Activated T-cell treated with anti-CD3 and anti-CD28 coated beads, Interleukin-2, amount 50 U/mL, for 24 hours (primary cell): ENCODE measurements at regions not wholly inside any gene's neighbourhood (a gene's known extent, or its start where the extent isn't known, plus 50 kb on each side); places are given as distances from the start of the nearest gene placed in this dataset.
"Not testable (repeated sequence)": the region's sequence is repeated elsewhere in the genome, so short reads cannot be mapped to it uniquely, and the experiment has no call there.

Experiments
- DNase-seq: peaks from one replicate; pipeline ENCODE4 v3.0.0-alpha.2; 2020
- H3K27ac Mint-ChIP-seq: 2 replicates; pipeline ENCODE4 v1.8.0; 2020; ENCODE audit warnings: mild to moderate bottlenecking, mixed read lengths
- H3K27me3 Mint-ChIP-seq: 2 replicates; pipeline ENCODE4 v1.8.0; 2020; ENCODE audit warnings: mixed read lengths
- H3K36me3 Mint-ChIP-seq: 2 replicates; pipeline ENCODE4 v1.8.0; 2020; ENCODE audit warnings: low read depth, mixed read lengths
- H3K4me1 Mint-ChIP-seq: 2 replicates; pipeline ENCODE4 v1.8.0; 2020; ENCODE audit warnings: low read depth, mixed read lengths
- H3K4me3 Mint-ChIP-seq: 2 replicates; pipeline ENCODE4 v1.8.0; 2020; ENCODE audit warnings: mild to moderate bottlenecking, moderate library complexity, mixed read lengths
- H3K9me3 Mint-ChIP-seq: 2 replicates; pipeline ENCODE4 v1.8.0; 2020; ENCODE audit warnings: mixed read lengths

- Mint-ChIP-seq H3K27me3 (peaks cover 2% of the 10 kb centered on the region), H3K4me1 (no peaks in the 10 kb centered on the region), H3K9me3 (peaks cover 18% of the 10 kb centered on the region), H3K27ac (no peak overlapping the region), H3K4me3 (no peak overlapping the region), H3K36me3 (no peaks in the 10 kb centered on the region)
- no peak for DNase-seq
These were observed 167.6 kb downstream of the THBS2 start for GRCh38 chr6:169086020-169086419.

DNA sequence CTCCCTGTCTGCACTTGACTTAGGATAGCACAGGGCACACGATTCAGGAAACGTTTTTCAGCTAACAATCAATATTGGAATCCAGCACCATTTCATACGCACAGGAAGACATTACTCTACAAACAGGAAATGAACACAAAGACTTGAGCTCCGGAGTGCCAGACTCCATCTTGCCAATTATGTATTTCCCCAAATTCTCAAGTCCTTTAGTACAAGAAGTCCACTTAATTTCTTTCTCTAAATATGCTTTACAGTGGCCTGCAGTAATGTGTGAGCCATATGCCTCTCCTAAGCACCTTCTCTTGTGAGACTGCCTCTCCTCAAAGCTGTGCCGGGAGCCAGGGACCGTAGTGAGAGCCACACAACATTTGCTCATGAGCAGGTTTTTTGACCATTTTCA, 168.2 kb downstream of the THBS2 start:
- H3K9me3 Mint-ChIP-seq: peaks cover 13% of the 10 kb centered on the region
- no peaks in the 10 kb centered on the region for H3K4me1 Mint-ChIP-seq

GRCh38 chr6:169084557-169084956, 169.1 kb downstream of the THBS2 start:
- not testable (repeated sequence) for H3K27ac Mint-ChIP-seq, H3K4me1 Mint-ChIP-seq, H3K27me3 Mint-ChIP-seq, H3K9me3 Mint-ChIP-seq, DNase-seq, H3K36me3 Mint-ChIP-seq, H3K4me3 Mint-ChIP-seq

More for the DNA sequence above, 168.2 kb downstream of the THBS2 start:
- Mint-ChIP-seq H3K27me3 (peaks cover 2% of the 10 kb centered on the region), H3K36me3 (no peaks in the 10 kb centered on the region), H3K27ac (no peak overlapping the region), H3K4me3 (no peak overlapping the region)
- no peak for DNase-seq

DNA sequence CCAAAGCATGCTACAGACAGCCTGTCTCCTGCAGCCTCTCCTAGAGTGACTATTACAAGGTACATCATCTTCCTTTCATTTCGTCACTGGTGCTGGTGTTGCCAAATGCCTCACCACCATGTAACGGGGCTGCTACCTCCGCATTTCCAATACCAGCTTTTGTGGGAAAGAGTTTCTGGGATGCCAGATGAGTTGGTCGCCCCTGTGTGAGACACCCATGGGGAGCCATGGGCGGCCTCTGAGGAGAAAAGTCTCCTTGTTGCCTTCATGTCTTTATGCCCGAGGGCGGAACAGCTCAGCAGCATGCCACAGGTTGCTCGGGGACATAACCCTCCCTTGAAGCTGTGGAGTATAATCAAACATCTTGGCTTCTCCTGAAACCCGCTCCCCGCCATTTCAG, 169.6 kb downstream of the THBS2 start:
- H3K36me3 Mint-ChIP-seq: no peaks in the 10 kb centered on the region
- no peak for DNase-seq
- H3K27ac Mint-ChIP-seq: no peak overlapping the region
- H3K27me3 Mint-ChIP-seq: peaks cover 2% of the 10 kb centered on the region
- no peak overlapping the region for H3K4me3 Mint-ChIP-seq
- no peaks in the 10 kb centered on the region for H3K4me1 Mint-ChIP-seq
- peaks cover 2% of the 10 kb centered on the region for H3K9me3 Mint-ChIP-seq

DNA sequence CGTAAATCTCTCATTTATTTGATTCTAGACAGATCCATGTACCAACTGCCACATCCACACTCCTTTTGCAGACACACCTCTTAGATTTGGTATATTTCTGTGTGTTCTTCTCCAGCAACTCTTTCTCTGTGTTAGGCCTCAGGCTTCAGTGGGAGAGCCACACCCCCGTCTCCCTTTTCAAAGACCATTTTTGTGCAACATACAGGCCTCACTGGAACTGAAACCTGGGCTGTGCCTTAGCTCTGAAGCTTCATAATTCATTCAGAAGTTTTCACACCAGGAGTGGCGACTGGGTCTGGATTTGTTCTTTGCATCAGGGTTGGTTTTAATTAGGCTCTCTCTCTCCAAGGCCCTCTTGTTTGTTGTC, 170.2 kb downstream of the THBS2 start:
- no peak for DNase-seq
- H3K27me3 Mint-ChIP-seq: peaks cover 2% of the 10 kb centered on the region
- no peaks in the 10 kb centered on the region for H3K4me1 Mint-ChIP-seq
- no peaks in the 10 kb centered on the region for H3K36me3 Mint-ChIP-seq
- H3K4me3 Mint-ChIP-seq: no peak overlapping the region
- no peaks in the 10 kb centered on the region for H3K9me3 Mint-ChIP-seq
- H3K27ac Mint-ChIP-seq: no peak overlapping the region

DNA sequence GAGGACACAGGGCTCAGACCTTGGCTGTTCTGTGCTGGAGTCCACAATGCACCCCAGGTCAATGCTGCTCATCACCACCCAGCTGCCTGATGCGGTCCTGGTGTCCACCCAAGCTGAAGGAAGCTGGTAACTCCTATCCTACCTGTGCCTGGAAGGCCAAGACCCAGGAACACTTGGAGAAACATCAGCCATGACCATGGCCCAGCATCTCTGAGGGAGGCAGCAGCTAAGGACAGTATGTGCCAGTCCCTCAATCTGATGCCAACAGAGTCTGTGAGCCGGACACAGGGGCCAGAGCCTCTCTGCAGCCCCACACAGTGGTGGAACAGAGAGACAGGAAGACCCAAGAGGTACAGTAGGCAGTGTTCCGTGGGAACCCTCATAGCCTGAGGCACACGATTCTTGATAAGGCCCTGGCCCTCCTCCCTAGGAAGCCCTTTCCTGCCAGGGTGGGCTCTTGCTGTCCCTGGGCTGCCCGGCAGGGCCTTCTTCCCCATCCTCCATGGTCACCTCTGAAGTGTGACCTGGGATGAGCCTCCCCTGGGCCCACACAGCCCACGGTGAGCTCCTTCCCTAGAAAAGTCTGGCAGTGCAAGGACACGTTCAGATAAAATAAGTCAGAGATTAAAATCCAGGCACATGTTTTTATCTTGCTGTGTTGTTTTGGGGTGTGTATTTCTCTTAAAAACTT, 170.7 kb downstream of the THBS2 start:
- Mint-ChIP-seq H3K27ac (no peak overlapping the region), H3K9me3 (no peaks in the 10 kb centered on the region), H3K4me1 (no peaks in the 10 kb centered on the region), H3K4me3 (no peak overlapping the region), H3K36me3 (no peaks in the 10 kb centered on the region), H3K27me3 (peaks cover 2% of the 10 kb centered on the region)
- no peak for DNase-seq

GRCh38 chr6:169082093-169082492, 171.6 kb downstream of the THBS2 start:
- Mint-ChIP-seq H3K27ac (no peak overlapping the region), H3K27me3 (peaks cover 2% of the 10 kb centered on the region), H3K9me3 (no peaks in the 10 kb centered on the region), H3K4me1 (no peaks in the 10 kb centered on the region), H3K36me3 (no peaks in the 10 kb centered on the region), H3K4me3 (no peak overlapping the region)
- DNase-seq: no peak

GRCh38 chr6:169081248-169081647, 172.4 kb downstream of the THBS2 start:
- peaks cover 5% of the 10 kb centered on the region for H3K27me3 Mint-ChIP-seq
- no peaks in the 10 kb centered on the region for H3K4me1 Mint-ChIP-seq
- H3K27ac Mint-ChIP-seq: no peak overlapping the region
- H3K4me3 Mint-ChIP-seq: no peak overlapping the region
- DNase-seq: no peak
- no peaks in the 10 kb centered on the region for H3K9me3 Mint-ChIP-seq
- H3K36me3 Mint-ChIP-seq: no peaks in the 10 kb centered on the region

DNA sequence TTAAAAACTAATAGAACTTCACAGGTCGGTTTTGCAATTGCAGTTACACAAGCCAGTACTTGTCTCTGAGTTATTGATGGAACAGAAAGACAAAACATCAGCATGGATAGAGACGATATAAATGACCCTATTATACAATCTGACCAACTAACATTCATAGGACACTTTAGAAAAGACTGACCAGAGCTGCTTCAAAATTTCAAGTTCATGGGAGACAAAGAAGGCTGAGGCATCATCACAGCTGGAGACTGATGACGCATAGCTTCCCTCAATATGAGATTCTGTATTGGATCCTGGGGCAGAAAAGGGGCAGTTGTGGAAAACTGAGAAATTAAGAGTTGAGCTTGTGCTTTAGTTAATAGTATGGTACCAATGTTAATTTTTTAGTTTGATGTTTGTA, 174.0 kb downstream of the THBS2 start:
- Mint-ChIP-seq H3K4me3 (no peak overlapping the region), H3K4me1 (no peaks in the 10 kb centered on the region), H3K27me3 (peaks cover 5% of the 10 kb centered on the region), H3K27ac (no peak overlapping the region), H3K36me3 (no peaks in the 10 kb centered on the region), H3K9me3 (no peaks in the 10 kb centered on the region)
- no peak for DNase-seq

DNA sequence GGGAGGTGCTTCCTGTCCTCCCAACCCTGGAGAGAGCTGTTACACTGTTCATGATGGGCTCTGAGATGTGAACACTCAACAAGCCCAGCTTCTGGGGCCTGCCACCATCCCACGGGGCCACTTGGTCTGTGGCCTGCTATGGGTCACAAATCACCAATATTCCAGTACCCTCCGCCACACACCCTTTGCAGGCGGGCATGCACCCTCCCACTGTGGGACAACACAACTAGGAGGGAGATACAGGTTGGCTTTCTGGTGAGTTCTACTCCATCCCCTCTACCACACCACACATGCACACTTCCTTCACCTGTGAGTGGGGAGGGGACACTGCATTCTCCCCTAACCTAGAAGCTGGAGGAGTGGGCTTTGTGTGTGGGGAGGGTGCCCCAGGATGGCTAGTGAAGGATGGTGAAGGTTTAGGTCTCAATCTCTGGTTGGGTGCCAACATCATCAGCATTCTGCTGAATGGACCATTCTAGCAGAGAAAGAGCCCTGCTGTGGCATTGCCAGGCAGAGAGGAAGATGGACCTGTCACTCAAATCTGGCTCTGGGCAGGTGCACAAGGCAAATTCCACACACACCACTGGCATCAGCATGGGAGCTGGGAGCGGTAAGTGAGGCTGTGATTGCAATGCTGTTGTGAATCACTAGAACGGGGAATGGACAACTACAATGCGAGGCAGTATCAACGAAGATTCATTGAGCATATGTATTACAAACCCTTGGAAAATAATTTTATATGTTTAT, 175.1 kb downstream of the THBS2 start:
- Mint-ChIP-seq H3K4me3 (no peak overlapping the region), H3K27ac (no peak overlapping the region), H3K9me3 (no peaks in the 10 kb centered on the region), H3K4me1 (no peaks in the 10 kb centered on the region), H3K36me3 (no peaks in the 10 kb centered on the region), H3K27me3 (peaks cover 5% of the 10 kb centered on the region)
- DNase-seq: no peak

DNA sequence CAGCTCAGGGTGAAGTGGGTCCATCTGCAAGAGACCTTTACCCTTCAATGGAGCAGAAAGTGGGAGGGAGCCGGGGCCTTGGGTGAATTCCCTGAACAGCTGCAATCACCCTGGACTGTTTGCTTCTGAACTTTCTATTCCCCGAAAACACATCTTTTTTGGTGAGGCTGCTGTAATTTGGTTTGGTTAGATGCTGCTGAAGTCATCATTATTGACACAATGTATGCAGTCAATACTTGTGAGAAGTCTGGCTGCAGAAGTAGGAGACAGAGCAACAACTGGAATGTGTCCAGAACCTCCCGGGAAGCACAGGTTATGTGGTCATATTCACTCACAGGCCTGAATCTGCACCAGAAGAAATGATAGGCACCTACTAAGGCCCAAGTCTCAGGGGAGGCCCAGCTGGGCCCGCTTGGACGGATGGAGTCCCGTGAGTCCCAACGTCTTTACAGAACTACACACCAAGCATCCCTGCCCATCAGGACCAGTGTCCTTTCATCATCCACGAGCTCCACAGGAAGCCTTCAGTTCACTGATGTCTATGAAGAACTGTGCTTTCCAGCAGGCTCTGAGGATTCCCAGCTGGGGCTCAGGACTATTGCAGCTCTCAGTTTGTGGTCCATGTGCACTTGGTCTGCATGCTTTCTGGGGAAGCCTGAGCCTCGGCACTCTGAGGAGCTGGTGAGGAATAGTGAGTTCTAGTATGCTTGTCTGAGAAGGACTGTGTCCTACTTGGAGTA, 177.6 kb downstream of the THBS2 start:
- no peak for DNase-seq
- no peak overlapping the region for H3K27ac Mint-ChIP-seq
- no peak overlapping the region for H3K4me3 Mint-ChIP-seq
- H3K4me1 Mint-ChIP-seq: no peaks in the 10 kb centered on the region
- H3K36me3 Mint-ChIP-seq: no peaks in the 10 kb centered on the region
- H3K27me3 Mint-ChIP-seq: peaks cover 11% of the 10 kb centered on the region
- no peaks in the 10 kb centered on the region for H3K9me3 Mint-ChIP-seq

- Mint-ChIP-seq H3K27me3 (peaks cover 11% of the 10 kb centered on the region), H3K36me3 (no peaks in the 10 kb centered on the region), H3K4me3 (no peak overlapping the region), H3K9me3 (no peaks in the 10 kb centered on the region), H3K27ac (no peak overlapping the region), H3K4me1 (no peaks in the 10 kb centered on the region)
- no peak for DNase-seq
These were observed 178.3 kb downstream of the THBS2 start for GRCh38 chr6:169075211-169075914.

DNA sequence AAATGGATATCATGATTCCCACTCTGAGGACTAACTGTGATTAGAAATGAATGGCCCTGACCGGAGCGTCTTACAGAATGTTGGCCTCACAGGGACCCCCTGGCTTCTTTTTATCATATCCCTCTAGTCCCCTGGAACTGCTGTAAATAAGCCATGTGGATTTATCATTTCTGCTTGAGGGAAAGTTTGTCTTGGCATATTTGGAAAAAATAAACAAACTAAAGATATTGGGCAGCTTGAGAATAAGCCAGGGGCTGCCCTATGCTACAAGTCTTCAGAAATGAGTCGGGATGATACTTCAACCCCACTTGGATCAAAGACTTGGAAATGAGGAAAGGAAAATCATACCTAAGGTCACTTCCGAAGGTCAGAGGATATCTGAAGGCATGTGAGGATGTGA, 179.1 kb downstream of the THBS2 start:
- Mint-ChIP-seq H3K4me3 (no peak overlapping the region), H3K27me3 (peaks cover 14% of the 10 kb centered on the region), H3K36me3 (no peaks in the 10 kb centered on the region), H3K9me3 (no peaks in the 10 kb centered on the region), H3K4me1 (no peaks in the 10 kb centered on the region), H3K27ac (no peak overlapping the region)
- no peak for DNase-seq

DNA sequence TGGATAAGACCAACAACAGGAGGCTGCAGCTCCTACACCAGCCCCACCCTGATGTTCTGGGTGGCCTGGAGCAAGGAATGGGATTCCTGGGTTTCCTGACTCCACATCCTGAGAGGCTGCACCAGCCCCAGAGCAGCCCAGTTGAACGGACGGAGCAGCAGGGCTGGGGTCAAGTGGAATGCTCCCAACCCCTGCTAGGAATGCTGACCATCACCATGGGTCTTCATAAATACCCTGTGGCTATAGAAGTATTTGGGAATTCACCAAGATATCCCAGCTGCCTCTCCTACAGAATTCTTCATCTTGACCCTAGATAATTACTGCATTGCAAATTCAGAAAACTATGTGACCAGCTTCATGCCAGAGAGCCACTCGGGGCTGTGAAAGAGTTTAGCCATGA, 180.3 kb downstream of the THBS2 start:
- Mint-ChIP-seq H3K4me1 (no peaks in the 10 kb centered on the region), H3K9me3 (no peaks in the 10 kb centered on the region), H3K27ac (no peak overlapping the region), H3K4me3 (no peak overlapping the region), H3K27me3 (peaks cover 14% of the 10 kb centered on the region), H3K36me3 (no peaks in the 10 kb centered on the region)
- DNase-seq: no peak
